Pancreas (tissue), 10 donors: ENCODE measurements at regions not wholly inside any gene's neighbourhood (a gene's known extent, or its start where the extent isn't known, plus 50 kb on each side); places are given as distances from the start of the nearest gene placed in this dataset.

Source experiments
- ATAC-seq, 4 donors: fragments of 200-7000 bp; cut with Tn5 transposase; one replicate each; pipeline versions ENCODE4 v1.8.0 to v1.9.1; 2020; ENCODE audit warnings: mild to moderate bottlenecking in 4 of 4, moderate library complexity in 4 of 4
- DNase-seq, 6 donors: peaks; one replicate each; pipeline ENCODE4 v3.0.0-alpha.2; 2020
- FAIRE-seq: peaks from 2 replicates; lab custom pipeline; 2012; peaks lifted over from hg19 to GRCh38; lab: Jason Lieb, UNC
- H3K27ac ChIP-seq, 4 donors: fragments of 200-600 bp; sonication (generic); 1 replicate in 3 of 4; 2 replicates in 1 of 4; pipeline versions ENCODE4 v1.5.0 to v1.8.0; 2020
- H3K27me3 ChIP-seq, 4 donors: fragments of 200-600 bp; one replicate each; pipeline ENCODE4 v1.8.0; 2021
- H3K36me3 ChIP-seq, 3 donors: fragments of 200-600 bp; sonication (generic) in 1 of 3; one replicate each; pipeline versions ENCODE4 v1.5.0 to v1.8.0; 2020 to 2021
- H3K4me1 ChIP-seq, 3 donors: fragments of 200-600 bp; one replicate each; pipeline ENCODE4 v1.8.0; 2021
- H3K4me3 ChIP-seq, 4 donors: fragments of 200-600 bp; sonication (generic) in 2 of 4; one replicate each; pipeline versions ENCODE4 v1.5.0 to v1.8.0; 2020 to 2021
- H3K9me3 ChIP-seq, 4 donors: fragments of 200-600 bp; one replicate each; pipeline ENCODE4 v1.8.0; 2021
- CTCF ChIP-seq, 4 donors: fragments of 200-600 bp; sonication (generic) in 3 of 4; IDR thresholded peaks; one replicate each; pipeline versions ENCODE4 v1.5.0 to v1.8.0; 2021; ENCODE audit warnings: antibody characterized with exemption in 4 of 4
- WGBS, 2 donors: extraction: QIAGEN DNeasy Blood & Tissue Kit; methylation state at CpG; one replicate each; pipeline ENCODE4 v1.1.7; 2013; 5-methylcytosine and 5-hydroxymethylcytosine counted together
- intact Hi-C, 3 donors: fragments of 100-400 bp; cut with DNase I; formaldehyde crosslinking; loops; one replicate each; pipeline versions ENCODE4 v1.11.1 to v1.14.2; 2022
- donor health status: healthy with polysubstance abuse.
- donor health status: DM: no; HTN: no; CAD: no; lungs with moderate emphysema.
- donor health status: DM: no; HTN: no; CAD: no.
- donor health status: control.
- donor health status: control.
- donor health status: Bipolar disorder and iron deficiency.
- donor health status: DM: yes; HTN: yes; CAD: no.
- donor health status: DM: no; HTN: no; CAD: no.
- donor health status: DM: no; HTN: no; CAD: no.
- donor health status: DM: yes; HTN: yes; CAD: no.

- Histone ChIP-seq H3K27ac (no peak overlapping the region), H3K4me1 (no peaks in the 10 kb centered on the region), H3K36me3 (no peaks in the 10 kb centered on the region), H3K27me3 (peaks cover 0 to 3% (median 0%) of the 10 kb centered on the region in 4 donors), H3K9me3 (no peaks in the 10 kb centered on the region), H3K4me3 (no peak overlapping the region)
- FAIRE-seq (no peak), DNase-seq (no peak), ATAC-seq (no peak)
- intact Hi-C loops = no loop called here
- no peak for TF ChIP-seq CTCF (IDR thresholded peaks at IDR 0.05)
- WGBS, 2 donors = 59 to 65% methylated on average over 9 of the region's 9 CpGs
Observed at GRCh38 chr11:115080923-115081680, 402.8 kb downstream of the NXPE2 start.

- no peak for TF ChIP-seq CTCF (IDR thresholded peaks at IDR 0.05)
- intact Hi-C loops = no loop called here
- peak in 1 of 4 donors; percentile 31 for ATAC-seq
- Histone ChIP-seq H3K36me3 (no peaks in the 10 kb centered on the region), H3K27me3 (no peaks in the 10 kb centered on the region), H3K4me3 (no peak overlapping the region), H3K4me1 (no peaks in the 10 kb centered on the region), H3K27ac (no peak overlapping the region), H3K9me3 (no peaks in the 10 kb centered on the region)
- WGBS, 2 donors = 16 to 18% methylated on average over 2 of the region's 2 CpGs
- no peak for FAIRE-seq
- DNase-seq = no peak
Observed at GRCh38 chr11:115081972-115082371, 403.6 kb downstream of the NXPE2 start.

GRCh38 chr11:115083144-115083806 is 404.9 kb downstream of the NXPE2 start:
- Histone ChIP-seq H3K4me3 (no peak overlapping the region), H3K4me1 (no peaks in the 10 kb centered on the region), H3K27ac (no peak overlapping the region), H3K9me3 (no peaks in the 10 kb centered on the region), H3K27me3 (no peaks in the 10 kb centered on the region), H3K36me3 (no peaks in the 10 kb centered on the region)
- intact Hi-C loops = no loop called here
- no peak for TF ChIP-seq CTCF (IDR thresholded peaks at IDR 0.05)
- no peak for FAIRE-seq
- no peak for DNase-seq
- ATAC-seq = peak in 2 of 4 donors; percentile 52 to 55
- WGBS, 2 donors = 34 to 47% methylated on average over 13 of the region's 13 CpGs

- Histone ChIP-seq H3K4me3 (no peak overlapping the region), H3K4me1 (no peaks in the 10 kb centered on the region), H3K27ac (no peak overlapping the region), H3K9me3 (no peaks in the 10 kb centered on the region), H3K27me3 (no peaks in the 10 kb centered on the region), H3K36me3 (no peaks in the 10 kb centered on the region)
- no peak for ATAC-seq
- no peak for DNase-seq
- TF ChIP-seq CTCF (IDR thresholded peaks at IDR 0.05) = no peak
- WGBS, 2 donors = 49 to 63% methylated on average over 4 of the region's 4 CpGs
- no peak for FAIRE-seq
- intact Hi-C loops = no loop called here
Observed at GRCh38 chr11:115084231-115084630, 405.9 kb downstream of the NXPE2 start.
